Activated CD8-positive, alpha-beta memory T cell treated with anti-CD3 and anti-CD28 coated beads for 48 hours (primary cell): ENCODE measurements at regions not wholly inside any gene's neighbourhood (a gene's known extent, or its start where the extent isn't known, plus 50 kb on each side); places are given as distances from the start of the nearest gene placed in this dataset.
"Not testable (repeated sequence)": the region's sequence is repeated elsewhere in the genome, so short reads cannot be mapped to it uniquely, and the experiment has no call there.

Source experiments
- DNase-seq, 3 experiments: peaks; one replicate each; pipeline ENCODE4 v3.0.0-alpha.2; 2020; ENCODE audit warnings: low read depth in 2 of 3, low spot score in 2 of 3

DNA sequence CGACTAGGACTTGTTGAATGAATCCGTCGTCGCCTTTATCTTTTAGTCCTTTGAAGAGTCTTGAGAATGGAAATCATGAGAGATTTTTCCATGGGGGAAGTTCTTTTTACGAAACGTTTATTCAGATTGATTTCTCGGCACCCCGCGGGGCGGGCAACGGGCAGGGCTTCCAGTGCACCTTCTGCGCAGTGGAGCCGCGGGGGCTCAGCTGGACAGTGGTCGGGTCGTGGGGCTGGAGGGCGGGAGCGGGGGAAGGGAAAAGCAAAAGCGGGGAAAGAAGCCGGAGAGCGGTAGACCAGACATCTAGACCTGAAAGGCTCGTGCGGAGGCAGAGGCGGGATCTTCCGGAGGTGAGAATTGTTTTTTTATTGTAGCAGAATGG lies 103.0 kb downstream of the NBPF11 start:
- not testable (repeated sequence) for DNase-seq

GRCh38 chr1:148048423-148049114 lies 103.5 kb downstream of the NBPF11 start:
- peak in 1 of 3 experiments; percentile 18 for DNase-seq

GRCh38 chr1:148045872-148046271 lies 106.2 kb downstream of the NBPF11 start:
- not testable (repeated sequence) for DNase-seq

DNA sequence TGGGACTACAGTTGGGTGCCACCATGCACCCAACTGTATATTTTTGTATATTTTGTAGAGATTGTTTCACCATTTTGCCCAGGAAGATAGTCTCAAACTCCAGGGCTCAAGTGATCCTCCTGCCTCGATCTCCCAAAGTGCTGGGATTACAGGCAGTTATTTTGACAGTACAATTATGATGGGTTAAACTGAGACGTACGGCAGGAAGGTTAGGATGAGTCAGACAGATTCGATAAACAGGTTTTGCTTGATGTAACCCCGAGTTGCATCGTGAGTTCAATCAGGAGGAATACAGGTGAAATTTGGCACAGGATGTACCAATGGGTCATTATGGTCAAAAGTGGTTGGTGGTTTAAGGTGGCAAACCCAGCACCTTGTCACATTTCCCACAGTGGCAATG lies 107.6 kb downstream of the NBPF11 start:
- DNase-seq, result not testable (repeated sequence)
